ENCODE measurements at regions not wholly inside any gene's neighbourhood (a gene's known extent, or its start where the extent isn't known, plus 50 kb on each side); places are given as distances from the start of the nearest gene placed in this dataset.

DNA sequence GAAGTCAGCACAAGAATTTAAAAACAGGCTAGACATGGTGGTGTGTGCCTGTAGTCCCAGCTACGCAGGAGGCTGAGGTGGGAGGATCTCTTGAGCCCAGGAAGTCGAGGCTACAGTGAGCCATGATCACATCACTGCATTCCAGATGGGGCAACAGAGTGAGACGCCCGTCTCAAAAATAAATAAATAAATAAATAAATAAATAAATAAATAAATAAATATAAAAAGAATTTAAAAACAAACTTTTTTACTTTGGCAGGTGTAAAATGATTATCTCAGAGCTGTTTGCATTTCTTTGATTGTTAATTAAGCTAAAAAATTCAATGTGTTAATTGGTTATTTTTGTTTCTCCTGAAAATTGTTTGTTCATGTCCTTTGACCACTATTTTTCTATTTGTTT, 97.5 kb upstream of the RPS6KA3 start:
- DNase-seq, result no peak

DNA sequence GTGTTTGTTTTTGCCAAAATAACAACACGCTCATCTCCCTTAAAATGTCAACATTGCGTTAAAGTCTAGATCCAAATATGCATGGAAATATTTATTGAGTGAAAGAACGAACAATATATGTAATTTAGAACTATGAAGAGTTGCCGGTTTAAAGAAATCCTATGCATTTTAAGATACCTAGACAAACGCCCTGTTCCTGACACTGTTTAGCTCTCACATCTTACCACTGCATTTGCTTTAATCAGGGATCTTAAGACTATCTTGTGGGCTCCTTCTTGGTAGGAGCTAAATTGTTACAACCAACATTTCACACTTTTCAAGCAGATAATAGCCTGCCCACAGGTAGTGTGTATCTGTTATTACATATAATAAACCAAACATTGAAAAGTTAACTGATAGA, 96.6 kb upstream of the RPS6KA3 start:
- no peak for DNase-seq

DNA sequence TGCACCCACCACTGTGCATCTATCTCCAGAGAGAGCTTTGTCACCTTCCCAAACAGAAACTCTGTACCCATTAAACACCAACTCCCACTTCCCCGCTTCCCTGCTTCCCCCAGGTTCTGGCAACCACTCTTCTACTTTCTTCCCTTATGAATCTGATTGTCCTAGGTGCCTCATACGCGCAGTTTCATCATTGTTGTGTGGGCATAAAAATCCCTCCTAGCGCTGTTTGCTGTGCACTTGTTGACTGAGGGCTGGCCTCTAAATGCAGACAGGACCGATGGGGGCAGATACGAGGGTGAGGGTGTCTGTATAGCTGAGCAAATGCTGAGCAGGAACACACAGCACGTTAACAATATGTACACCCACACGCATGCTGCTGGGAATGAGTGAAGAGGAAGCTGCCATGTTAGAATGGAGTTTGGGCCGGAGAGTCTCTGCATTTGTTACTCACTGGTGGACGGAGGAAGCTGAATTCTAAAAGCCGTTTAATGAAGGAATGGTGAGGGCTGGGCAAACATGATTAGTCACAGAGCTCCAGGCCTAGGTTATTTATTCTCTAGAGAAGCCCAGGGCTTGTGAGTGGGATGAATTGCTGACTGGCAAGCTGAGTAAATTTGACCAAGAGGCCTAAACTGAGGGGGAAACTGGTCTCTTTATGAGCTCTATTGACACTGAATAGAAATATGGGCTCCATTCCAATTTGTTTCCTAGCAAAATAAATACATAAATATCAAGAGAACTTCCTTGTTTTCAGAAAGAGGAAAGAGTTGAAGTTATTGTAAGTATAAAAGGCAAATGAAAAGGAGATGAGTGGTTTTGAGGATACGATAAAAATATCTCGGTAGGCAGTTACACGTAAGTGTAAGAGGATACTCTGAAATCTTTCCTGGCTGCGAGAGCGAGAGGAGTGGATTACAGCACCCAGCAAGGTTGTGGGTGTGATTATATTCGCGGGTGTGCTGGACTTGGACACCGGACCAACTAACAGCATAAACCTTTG, 95.9 kb upstream of the RPS6KA3 start:
- DNase-seq, result no peak

DNA sequence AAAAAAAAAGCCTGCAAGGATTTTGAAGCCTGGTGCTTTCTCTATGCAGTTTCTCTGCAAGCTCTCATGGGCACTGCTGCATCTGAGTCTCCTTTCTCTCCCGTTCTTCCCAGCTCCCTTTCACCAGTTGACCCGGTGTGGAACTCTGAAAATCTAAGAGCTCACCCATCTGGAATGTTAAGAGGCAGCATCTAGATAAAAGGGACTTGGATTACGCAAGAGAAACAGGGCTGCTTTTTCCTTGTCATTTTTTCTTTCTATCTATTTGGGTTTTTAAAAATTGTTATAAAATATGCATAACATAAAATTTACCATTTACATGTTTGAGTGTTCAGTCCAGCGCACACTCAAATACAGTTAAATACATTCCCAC, 95.2 kb upstream of the RPS6KA3 start:
- DNase-seq, result no peak

DNA sequence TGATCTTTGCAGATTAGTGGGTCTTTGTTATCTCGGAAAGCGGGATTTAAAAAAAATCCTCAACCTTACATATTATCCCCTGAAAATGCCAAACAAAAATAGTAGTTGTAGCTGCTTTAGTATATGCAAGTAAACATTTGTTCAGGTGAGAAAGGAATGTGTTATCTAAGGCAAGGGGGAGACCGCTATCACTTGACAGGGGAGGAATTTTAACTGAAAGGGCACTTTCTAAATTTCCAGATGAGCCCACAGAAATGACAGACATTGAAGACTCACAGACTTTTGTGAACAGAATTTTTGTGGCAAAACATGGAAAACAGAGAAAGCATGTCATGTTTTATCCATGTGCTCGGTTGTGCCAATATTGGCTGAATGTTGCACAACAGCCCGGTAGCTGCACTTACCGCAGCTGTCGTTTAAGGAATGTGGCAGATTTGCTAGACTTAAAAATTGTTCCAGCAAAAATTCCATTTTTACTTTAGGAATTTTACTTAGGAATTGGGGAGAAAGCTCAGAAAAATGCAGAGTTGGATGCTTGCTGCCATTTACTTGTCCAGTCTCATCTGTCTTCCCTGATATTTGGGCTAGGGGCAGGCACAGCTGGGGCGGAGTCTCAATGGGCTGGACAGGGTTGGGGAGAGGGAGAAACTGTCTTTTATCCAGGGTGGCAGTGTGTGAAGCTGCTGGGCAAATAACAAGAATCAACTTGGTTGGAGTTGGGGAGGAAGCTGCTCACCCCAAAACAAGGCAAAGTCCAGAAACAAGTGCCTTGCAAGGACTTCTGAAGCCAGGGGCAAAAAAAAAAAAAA, 94.6 kb upstream of the RPS6KA3 start:
- no peak for DNase-seq

DNA sequence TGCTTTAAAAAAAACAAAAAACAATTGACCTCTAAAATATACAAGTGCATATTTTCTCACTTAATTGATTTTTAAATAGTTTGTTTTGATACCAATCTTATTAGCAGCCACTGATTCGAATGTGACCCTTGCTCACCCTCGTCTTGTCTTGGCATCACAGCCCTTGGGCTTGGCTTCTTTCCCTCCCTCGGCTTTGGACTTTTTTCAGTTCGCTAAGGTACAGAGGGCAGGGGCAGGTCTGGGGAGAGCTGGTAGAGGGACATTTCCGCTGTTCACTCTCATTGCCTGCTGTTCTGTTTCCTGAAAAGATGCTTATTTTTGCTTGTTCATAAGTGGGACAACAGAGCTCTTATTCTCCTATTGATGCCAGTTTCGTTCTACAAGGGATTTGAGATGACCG, 88.5 kb upstream of the RPS6KA3 start:
- no peak for DNase-seq

DNA sequence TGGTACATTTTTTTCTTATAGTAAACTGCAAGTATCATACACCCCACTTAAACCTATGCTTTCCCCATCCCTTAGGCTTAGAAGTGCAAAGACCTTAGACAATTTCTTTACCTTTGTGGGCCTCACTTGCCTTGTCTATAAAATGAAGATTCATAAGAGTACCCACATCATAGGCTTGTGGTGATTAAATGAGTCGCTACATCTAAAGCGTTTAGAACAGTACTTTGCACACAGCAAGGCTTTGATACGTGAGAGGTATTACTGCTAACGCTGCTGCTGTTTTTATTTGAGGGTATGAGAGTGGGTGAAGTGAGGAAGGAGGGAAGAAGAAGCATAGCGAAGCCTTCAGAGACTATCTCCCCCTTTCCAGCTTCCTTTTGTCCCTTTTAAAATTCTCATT, 87.8 kb upstream of the RPS6KA3 start:
- no peak for DNase-seq

DNA sequence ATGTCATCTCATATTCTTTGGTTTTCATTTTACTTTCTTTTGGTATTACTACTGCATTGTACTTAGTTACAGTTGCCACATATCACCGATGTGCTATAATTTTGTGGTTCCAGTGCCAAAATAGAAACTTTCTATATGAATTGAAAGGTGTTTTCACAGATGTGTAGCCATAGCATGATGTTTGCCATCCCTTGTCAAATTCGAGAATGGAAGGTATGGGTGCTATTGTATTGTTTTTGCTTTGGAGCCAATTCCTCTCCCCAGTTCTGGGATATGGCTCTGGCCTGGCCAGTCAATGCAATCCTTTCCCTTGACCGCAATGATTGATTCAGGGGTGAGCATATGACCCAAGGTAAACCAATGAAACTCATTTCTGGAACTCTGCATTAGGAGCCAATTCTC, 86.2 kb upstream of the RPS6KA3 start:
- DNase-seq, result no peak

DNA sequence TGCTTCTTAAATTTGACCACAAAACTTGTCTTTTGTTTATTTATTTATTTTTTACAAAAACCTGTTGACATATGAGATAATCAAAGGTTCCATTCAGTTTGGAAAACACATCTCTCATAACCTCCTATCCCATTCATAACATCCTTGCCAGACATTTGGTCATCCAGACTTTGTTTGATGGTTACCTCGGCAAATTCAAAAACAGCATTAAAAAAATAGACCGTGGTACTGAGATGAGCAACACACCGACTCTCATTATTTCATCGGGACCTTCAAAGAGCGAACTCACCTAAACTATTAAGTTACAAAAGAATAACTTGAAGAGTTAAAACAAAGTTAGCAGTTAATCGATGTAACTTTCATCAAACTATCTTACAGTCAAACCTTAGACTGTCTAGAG, 85.8 kb upstream of the RPS6KA3 start:
- no peak for DNase-seq

DNA sequence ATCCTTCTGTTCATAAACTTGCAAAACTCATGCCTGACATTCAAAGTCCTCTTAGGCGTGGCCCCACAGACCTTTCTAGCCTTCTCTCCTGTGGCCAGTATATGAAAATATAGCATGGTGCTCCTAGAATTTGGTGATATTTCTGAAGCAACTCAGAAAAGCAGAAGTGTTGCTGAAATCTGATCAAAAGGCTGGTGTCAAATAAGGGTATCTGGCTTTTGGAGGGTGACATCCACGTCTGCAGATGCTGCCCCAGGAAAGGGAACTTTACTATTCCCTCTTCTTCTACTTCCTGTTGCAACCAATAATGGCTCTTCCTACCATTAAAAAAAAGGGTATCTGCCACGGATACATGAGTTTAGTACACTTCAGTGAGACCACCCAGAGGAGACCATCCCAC, 83.9 kb upstream of the RPS6KA3 start:
- DNase-seq, result no peak

DNA sequence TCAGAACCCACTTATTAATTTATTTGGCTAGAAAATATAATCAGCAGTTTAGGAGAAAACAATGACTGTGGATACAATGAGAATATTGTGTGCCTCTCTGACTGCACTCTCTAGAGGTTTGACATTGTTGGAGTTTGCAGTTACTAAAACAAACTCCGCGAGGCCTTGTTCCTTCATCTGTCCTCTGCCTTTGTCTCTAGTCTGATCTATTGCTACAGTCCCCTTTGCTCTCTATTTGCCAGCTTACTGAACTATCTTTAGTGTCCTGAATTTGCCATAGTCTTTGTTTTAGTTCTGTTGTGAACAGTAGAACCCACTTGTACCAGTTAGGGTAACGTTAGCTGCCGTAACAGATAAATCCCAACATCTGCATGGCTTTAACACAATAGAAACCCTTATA, 81.4 kb upstream of the RPS6KA3 start:
- no peak for DNase-seq

DNA sequence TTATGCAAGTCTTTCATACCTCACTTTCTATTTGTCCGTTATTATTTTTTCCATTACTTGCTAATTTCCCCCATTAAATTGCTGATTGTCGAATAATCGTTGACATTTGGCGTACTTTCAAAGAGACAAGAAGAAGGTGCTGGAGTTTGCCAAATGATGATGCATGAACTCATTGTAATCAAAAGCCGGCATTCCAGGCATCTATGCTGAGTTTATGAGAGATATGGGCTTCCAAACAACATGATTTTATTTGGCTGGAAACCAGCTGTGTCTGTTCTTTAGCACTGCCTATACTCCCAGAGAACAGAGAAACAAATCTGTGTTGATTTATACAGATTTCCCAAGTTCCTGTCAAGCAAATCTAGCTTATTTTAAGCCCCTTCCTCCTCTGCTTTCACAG, 80.8 kb upstream of the RPS6KA3 start:
- DNase-seq, result no peak

DNA sequence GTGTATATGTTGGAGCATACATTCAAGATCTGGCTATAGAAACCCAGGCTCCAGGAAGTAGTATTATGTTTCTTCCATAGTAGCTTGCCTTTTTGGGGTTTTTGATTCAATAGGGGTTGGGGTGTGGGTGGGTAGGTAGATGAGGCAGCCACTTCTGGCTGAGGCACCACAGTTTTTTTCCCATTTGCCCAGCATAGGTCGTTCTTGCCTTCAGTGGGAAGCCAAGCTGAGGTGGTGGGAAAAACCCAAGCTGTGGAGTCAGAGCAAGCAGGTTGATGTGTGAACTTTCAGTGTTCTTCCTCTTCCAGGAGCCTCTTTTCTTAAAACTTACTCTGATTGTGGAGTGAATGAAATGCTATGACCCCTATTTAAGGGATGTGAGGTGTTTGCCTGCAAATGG, 67.0 kb upstream of the RPS6KA3 start:
- no peak for DNase-seq

DNA sequence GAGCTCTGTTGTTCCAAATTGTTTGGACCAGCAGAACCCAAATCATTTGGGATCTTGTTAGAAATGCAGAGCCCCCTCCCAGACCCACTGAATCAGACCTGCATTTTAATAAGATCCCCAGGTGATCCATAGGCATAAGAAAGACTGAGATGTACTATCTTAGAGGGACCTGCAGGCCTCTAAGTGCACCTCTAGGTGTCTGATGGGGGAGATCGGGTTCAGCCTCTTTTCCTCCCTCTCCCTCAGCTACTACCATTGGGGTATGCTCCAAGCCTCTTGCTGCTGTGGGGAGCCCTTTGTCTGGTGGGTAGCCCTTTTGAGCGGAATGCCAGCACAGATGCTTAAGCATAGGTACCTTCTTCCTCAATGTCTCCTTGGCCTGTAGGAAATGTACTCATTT, 63.8 kb upstream of the RPS6KA3 start:
- DNase-seq, result no peak

DNA sequence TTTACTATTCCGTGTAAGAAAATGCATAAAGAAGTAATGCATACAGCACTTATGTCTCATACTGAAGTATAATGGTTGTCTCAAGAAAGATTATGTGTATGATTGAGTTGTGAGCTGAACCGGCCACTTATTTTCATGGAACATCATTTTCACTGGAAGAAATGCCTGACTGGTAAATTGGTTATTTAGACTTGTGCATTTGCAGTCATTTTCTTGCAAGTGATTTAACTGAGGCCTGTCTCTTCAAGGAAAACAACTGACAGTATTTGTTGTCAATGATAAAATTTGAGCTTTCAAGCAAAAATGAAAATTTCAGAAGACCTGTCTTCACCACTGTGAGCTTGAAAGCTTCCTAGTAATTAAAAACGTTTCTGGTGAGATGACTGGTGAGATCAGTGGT, 62.7 kb upstream of the RPS6KA3 start:
- no peak for DNase-seq

DNA sequence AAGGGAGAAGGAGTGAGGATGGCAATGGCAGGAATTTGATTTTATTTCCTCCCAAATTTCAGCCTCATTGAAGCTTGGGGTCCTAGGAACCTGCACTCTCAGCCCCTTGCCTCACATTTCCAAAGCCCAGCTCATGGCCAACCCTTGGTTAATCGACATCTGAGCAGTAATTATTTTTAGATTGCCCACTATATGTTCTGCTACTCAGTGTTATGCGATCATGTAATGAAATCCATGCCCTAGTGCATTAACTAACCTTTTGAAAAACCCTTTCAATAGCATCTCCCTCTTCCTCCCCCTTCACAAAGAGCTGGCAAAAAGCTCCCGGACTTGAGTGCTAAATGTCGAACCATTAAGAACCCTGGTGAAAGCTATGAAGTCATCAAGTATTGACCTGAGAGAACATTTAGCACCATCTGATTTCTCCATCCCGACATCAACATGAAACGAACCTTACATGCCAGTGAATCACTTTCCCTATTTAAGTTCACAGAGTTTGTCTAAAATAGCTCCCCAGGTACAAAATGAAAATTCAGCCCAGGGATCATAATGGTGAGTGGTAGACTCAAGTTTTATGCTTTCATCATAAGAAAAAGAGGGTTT, 59.2 kb upstream of the RPS6KA3 start:
- no peak for DNase-seq

DNA sequence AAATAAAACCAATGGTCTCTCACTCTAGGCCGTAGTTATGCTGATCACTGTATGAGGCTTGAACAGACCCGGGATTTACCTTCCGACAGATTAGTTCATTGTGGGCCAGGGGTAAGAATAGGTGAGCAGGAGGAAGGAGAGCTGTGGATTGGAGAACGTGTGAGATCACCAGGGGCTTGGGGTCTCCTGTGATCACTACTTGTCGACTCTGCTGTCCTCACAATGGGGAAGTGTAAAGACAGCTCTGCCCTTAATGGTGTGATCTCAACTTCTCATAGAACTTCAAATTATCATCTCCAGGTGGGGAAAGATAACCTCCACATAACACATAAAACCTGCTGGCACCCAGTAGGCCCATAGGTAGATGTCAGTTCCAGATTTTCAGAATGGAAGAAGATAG, 56.2 kb upstream of the RPS6KA3 start:
- DNase-seq, result no peak

DNA sequence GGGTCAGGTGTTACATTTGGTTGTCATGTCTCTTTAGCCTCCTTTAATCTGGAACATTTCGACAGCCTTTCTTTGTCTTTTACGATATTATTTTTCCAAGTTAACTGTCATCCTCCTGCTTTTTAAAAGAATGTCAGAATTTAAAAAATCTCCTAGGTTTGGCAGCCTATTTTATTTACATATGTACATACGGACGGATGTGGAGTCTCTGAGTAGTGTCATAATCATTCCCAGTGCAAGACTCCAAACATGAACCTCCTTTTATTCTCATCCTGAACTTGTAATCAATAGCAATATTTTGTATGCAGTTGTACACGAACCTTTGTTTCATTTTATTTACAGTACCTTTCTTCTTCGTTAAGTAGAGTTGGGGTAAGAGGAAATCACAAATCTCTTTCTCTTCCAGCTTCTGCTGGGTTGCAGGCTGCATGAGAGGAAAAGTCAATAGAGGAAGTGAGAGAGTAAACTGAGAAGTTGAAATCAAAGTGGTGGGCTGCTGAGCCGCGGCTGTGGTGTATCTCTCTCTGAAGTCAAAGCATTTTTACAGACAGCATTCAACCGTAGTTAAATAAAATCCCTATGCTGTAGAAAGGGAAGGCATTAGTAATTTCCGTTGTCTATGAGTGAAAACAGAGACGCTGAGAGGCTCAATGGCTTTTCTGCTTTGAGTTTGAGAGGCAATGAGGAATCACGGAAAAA, 53.9 kb upstream of the RPS6KA3 start:
- DNase-seq, result no peak

DNA sequence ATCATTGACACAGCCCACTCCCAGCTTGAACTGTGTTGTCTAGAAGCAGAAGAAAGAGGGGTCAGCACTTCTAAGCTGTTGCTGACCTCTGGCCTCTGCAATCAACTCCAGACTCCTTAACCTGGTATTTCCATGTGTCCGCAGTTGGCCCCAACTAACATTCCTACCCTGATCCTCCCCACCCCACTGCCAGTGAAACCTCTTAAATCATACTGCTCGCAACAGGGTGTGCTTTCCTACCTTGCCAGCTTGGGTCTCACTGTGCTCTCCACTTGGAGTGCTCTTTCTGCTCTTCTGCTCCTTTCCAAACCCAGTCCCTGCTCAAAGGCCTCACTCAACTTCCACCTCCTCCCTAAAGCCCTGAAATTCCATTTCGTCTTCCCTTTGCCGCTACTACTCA, 52.3 kb upstream of the RPS6KA3 start:
- no peak for DNase-seq

DNA sequence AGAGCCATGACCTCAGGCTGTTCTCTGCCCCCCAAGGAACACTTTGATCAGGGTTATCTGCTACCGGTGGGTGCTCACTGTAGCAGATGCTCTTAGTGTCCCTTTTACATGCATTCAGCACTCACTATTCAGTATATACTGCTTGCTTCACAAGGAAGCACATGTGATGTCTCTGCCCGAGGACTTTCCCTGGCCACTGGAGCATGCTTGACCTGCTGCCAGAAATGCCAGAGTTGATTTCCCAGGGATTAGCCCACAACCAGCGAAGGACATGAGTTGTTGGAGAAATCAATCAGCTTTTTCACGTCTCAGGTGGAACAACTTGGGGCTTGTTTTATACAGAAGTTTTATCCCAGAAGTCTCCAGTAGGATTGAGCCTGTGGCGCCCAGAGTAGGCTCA, 51.2 kb upstream of the RPS6KA3 start:
- DNase-seq, result no peak

All from GOT3 (cell line).